Mesendoderm (in vitro differentiated cells): ENCODE measurements at regions not wholly inside any gene's neighbourhood (a gene's known extent, or its start where the extent isn't known, plus 50 kb on each side); places are given as distances from the start of the nearest gene placed in this dataset.

ENCODE experiments used
- DNase-seq: peaks from one replicate; pipeline ENCODE4 v3.0.0; 2013
- H2AK5ac ChIP-seq: 2 replicates; pipeline ENCODE4 v1.6.1; 2013; ENCODE audit warnings: low read length, inconsistent platforms
- H2BK120ac ChIP-seq: 2 replicates; pipeline ENCODE4 v1.6.1; 2013; ENCODE audit warnings: low read depth, mild to moderate bottlenecking, low read length, moderate library complexity, mixed read lengths
- H2BK15ac ChIP-seq: replicated peaks from 2 replicates; pipeline ENCODE4 v1.6.1; 2013; ENCODE audit warnings: low read depth, mild to moderate bottlenecking, moderate library complexity
- H2BK5ac ChIP-seq: 2 replicates; pipeline ENCODE4 v1.6.1; 2013; ENCODE audit warnings: low read length, inconsistent platforms
- H3K18ac ChIP-seq: 2 replicates; pipeline ENCODE4 v1.6.1; 2013; ENCODE audit warnings: mild to moderate bottlenecking, low read length, mixed read lengths
- H3K23ac ChIP-seq: one replicate; pipeline ENCODE4 v1.6.1; 2013; ENCODE audit warnings: low read length
- H3K27ac ChIP-seq: 2 replicates; pipeline ENCODE4 v1.5.1; 2013; ENCODE audit warnings: low read depth, mild to moderate bottlenecking, inconsistent platforms, low read length, moderate library complexity
- H3K27me3 ChIP-seq: 2 replicates; pipeline ENCODE4 v1.6.1; 2013; ENCODE audit warnings: low read length, control low read depth, mild to moderate bottlenecking, inconsistent platforms; ENCODE audit not compliant: insufficient read depth, poor library complexity
- H3K36me3 ChIP-seq: 2 replicates; pipeline ENCODE4 v1.6.1; 2013; ENCODE audit warnings: low read length, inconsistent platforms; ENCODE audit not compliant: control insufficient read depth, insufficient read depth
- H3K4ac ChIP-seq: one replicate; pipeline ENCODE4 v1.6.1; 2013; ENCODE audit warnings: low read depth, mild to moderate bottlenecking, low read length, moderate library complexity
- H3K4me1 ChIP-seq: 2 replicates; pipeline ENCODE4 v1.6.1; 2013; ENCODE audit warnings: low read depth, low read length, inconsistent platforms; ENCODE audit not compliant: control insufficient read depth
- H3K4me2 ChIP-seq: 2 replicates; pipeline ENCODE4 v1.6.1; 2013; ENCODE audit warnings: low read length
- H3K4me3 ChIP-seq: 2 replicates; pipeline ENCODE4 v1.5.1; 2013; ENCODE audit warnings: mild to moderate bottlenecking, low read length
- H3K56ac ChIP-seq: one replicate; pipeline ENCODE4 v1.6.1; 2013; ENCODE audit warnings: low read length
- H3K79me1 ChIP-seq: 2 replicates; pipeline ENCODE4 v1.6.1; 2013; ENCODE audit warnings: low read length, inconsistent platforms
- H3K79me2 ChIP-seq: 2 replicates; pipeline ENCODE4 v1.6.1; 2013; ENCODE audit warnings: mild to moderate bottlenecking, low read length; ENCODE audit not compliant: control insufficient read depth, insufficient read depth
- H3K9ac ChIP-seq: 2 replicates; pipeline ENCODE4 v1.6.1; 2013; ENCODE audit warnings: low read length, inconsistent platforms
- H4K5ac ChIP-seq: one replicate; pipeline ENCODE4 v1.6.1; 2013; ENCODE audit warnings: low read length
- H4K8ac ChIP-seq: one replicate; pipeline ENCODE4 v1.6.1; 2013; ENCODE audit warnings: low read depth, mild to moderate bottlenecking, control low read depth, low read length, moderate library complexity
- WGBS: extraction: QIAGEN DNeasy Blood & Tissue Kit; methylation state at CpG from one replicate; pipeline ENCODE4 v1.1.7; 2013; ENCODE audit warnings: low lambda C conversion rate, missing lambda C conversion rate; ENCODE audit not compliant: insufficient coverage; ENCODE audit errors: extremely low coverage; 5-methylcytosine and 5-hydroxymethylcytosine counted together

- no peak overlapping the region for H2BK120ac ChIP-seq
- H3K56ac ChIP-seq = no peak overlapping the region
- H3K27ac ChIP-seq = no peak overlapping the region
- no peak for DNase-seq
- H3K9ac ChIP-seq = no peak overlapping the region
- H2AK5ac ChIP-seq = no peak overlapping the region
- no peak overlapping the region for H2BK5ac ChIP-seq
- no peaks in the 10 kb centered on the region for H3K36me3 ChIP-seq
- H2BK15ac ChIP-seq = no peak overlapping the region
- no peaks in the 10 kb centered on the region for H3K27me3 ChIP-seq
- no peak overlapping the region for H3K23ac ChIP-seq
- H3K4me1 ChIP-seq = no peaks in the 10 kb centered on the region
- H3K18ac ChIP-seq = no peak overlapping the region
- no peak overlapping the region for H4K5ac ChIP-seq
- no peaks in the 10 kb centered on the region for H3K79me2 ChIP-seq
- H3K4me3 ChIP-seq = no peak overlapping the region
- no peak overlapping the region for H4K8ac ChIP-seq
- WGBS = 100% methylated on average over 1 of the region's 3 CpGs
- H3K79me1 ChIP-seq = no peaks in the 10 kb centered on the region
- no peak overlapping the region for H3K4ac ChIP-seq
- no peak overlapping the region for H3K4me2 ChIP-seq
These were observed 188.1 kb upstream of the SAMSN1 start for GRCh38 chr21:14734191-14734590.

- no peak overlapping the region for H3K9ac ChIP-seq
- H3K36me3 ChIP-seq = no peaks in the 10 kb centered on the region
- no peak overlapping the region for H2BK15ac ChIP-seq
- H3K27ac ChIP-seq = no peak overlapping the region
- no CpG with 5 or more reads among the region's 4 CpGs for WGBS
- H2BK120ac ChIP-seq = no peak overlapping the region
- H4K5ac ChIP-seq = no peak overlapping the region
- no peak overlapping the region for H3K4me2 ChIP-seq
- no peak overlapping the region for H3K23ac ChIP-seq
- no peak overlapping the region for H3K56ac ChIP-seq
- no peak overlapping the region for H2BK5ac ChIP-seq
- no peak overlapping the region for H4K8ac ChIP-seq
- no peak overlapping the region for H2AK5ac ChIP-seq
- no peaks in the 10 kb centered on the region for H3K79me2 ChIP-seq
- no peaks in the 10 kb centered on the region for H3K27me3 ChIP-seq
- H3K79me1 ChIP-seq = no peaks in the 10 kb centered on the region
- H3K4me1 ChIP-seq = no peaks in the 10 kb centered on the region
- no peak overlapping the region for H3K4ac ChIP-seq
- no peak for DNase-seq
- no peak overlapping the region for H3K18ac ChIP-seq
- no peak overlapping the region for H3K4me3 ChIP-seq
These were observed 179.1 kb upstream of the SAMSN1 start for GRCh38 chr21:14725219-14725618.

- Histone ChIP-seq H3K27me3 (no peaks in the 10 kb centered on the region), H2AK5ac (no peak overlapping the region)
These were observed 176.8 kb upstream of the SAMSN1 start for GRCh38 chr21:14722841-14723483.

GRCh38 chr21:14720237-14720636, 174.1 kb upstream of the SAMSN1 start:
- Histone ChIP-seq H3K79me1 (no peaks in the 10 kb centered on the region), H3K27me3 (no peaks in the 10 kb centered on the region), H3K4me1 (no peaks in the 10 kb centered on the region), H3K18ac (no peak overlapping the region), H2AK5ac (no peak overlapping the region), H3K56ac (no peak overlapping the region), H2BK15ac (no peak overlapping the region), H3K23ac (no peak overlapping the region), H3K4me3 (no peak overlapping the region), H3K4ac (no peak overlapping the region), H3K4me2 (no peak overlapping the region), H3K79me2 (no peaks in the 10 kb centered on the region), H3K27ac (no peak overlapping the region), H2BK120ac (no peak overlapping the region), H3K9ac (no peak overlapping the region), H2BK5ac (no peak overlapping the region), H3K36me3 (no peaks in the 10 kb centered on the region), H4K5ac (no peak overlapping the region), H4K8ac (no peak overlapping the region)
- DNase-seq = no peak
- no CpG with 5 or more reads among the region's 4 CpGs for WGBS

More at GRCh38 chr21:14722841-14723483, 176.8 kb upstream of the SAMSN1 start:
- H3K79me1 ChIP-seq = no peaks in the 10 kb centered on the region
- no peaks in the 10 kb centered on the region for H3K36me3 ChIP-seq
- H4K8ac ChIP-seq = no peak overlapping the region
- no peak overlapping the region for H3K9ac ChIP-seq
- H2BK15ac ChIP-seq = no peak overlapping the region
- no peak overlapping the region for H3K4me2 ChIP-seq
- no peak overlapping the region for H3K4ac ChIP-seq
- H3K56ac ChIP-seq = no peak overlapping the region
- H3K27ac ChIP-seq = no peak overlapping the region
- H2BK120ac ChIP-seq = no peak overlapping the region
- no peaks in the 10 kb centered on the region for H3K4me1 ChIP-seq
- no peak overlapping the region for H4K5ac ChIP-seq
- H2BK5ac ChIP-seq = no peak overlapping the region
- H3K18ac ChIP-seq = no peak overlapping the region
- WGBS = no CpG with 5 or more reads among the region's 6 CpGs
- no peak overlapping the region for H3K23ac ChIP-seq
- no peak for DNase-seq
- no peak overlapping the region for H3K4me3 ChIP-seq
- H3K79me2 ChIP-seq = no peaks in the 10 kb centered on the region

GRCh38 chr21:14718951-14719350, 172.8 kb upstream of the SAMSN1 start:
- Histone ChIP-seq H3K4me1 (no peaks in the 10 kb centered on the region), H3K79me2 (no peaks in the 10 kb centered on the region), H3K27me3 (no peaks in the 10 kb centered on the region), H2BK5ac (no peak overlapping the region), H2AK5ac (no peak overlapping the region), H3K4ac (no peak overlapping the region), H3K36me3 (no peaks in the 10 kb centered on the region), H3K79me1 (no peaks in the 10 kb centered on the region), H3K56ac (no peak overlapping the region), H3K4me3 (no peak overlapping the region), H3K9ac (no peak overlapping the region), H3K18ac (no peak overlapping the region), H4K5ac (no peak overlapping the region), H2BK120ac (no peak overlapping the region), H3K4me2 (no peak overlapping the region), H3K23ac (no peak overlapping the region), H4K8ac (peak overlapping the region; percentile 76), H2BK15ac (no peak overlapping the region), H3K27ac (no peak overlapping the region)
- DNase-seq = no peak
- WGBS = no CpG with 5 or more reads among the region's 6 CpGs

- Histone ChIP-seq H3K79me1 (no peaks in the 10 kb centered on the region), H2BK120ac (no peak overlapping the region), H2BK5ac (no peak overlapping the region), H3K4me2 (no peak overlapping the region), H2BK15ac (no peak overlapping the region), H3K4ac (no peak overlapping the region), H3K36me3 (no peaks in the 10 kb centered on the region), H2AK5ac (no peak overlapping the region), H3K4me1 (no peaks in the 10 kb centered on the region), H3K27me3 (no peaks in the 10 kb centered on the region), H3K23ac (no peak overlapping the region), H3K27ac (no peak overlapping the region), H3K9ac (no peak overlapping the region), H3K18ac (no peak overlapping the region), H3K4me3 (no peak overlapping the region), H3K56ac (no peak overlapping the region), H4K5ac (no peak overlapping the region), H4K8ac (no peak overlapping the region), H3K79me2 (no peaks in the 10 kb centered on the region)
- no peak for DNase-seq
- no CpG with 5 or more reads among the region's 3 CpGs for WGBS
These were observed 170.8 kb upstream of the SAMSN1 start for GRCh38 chr21:14716761-14717396.
